ENCODE measurements at regions not wholly inside any gene's neighbourhood (a gene's known extent, or its start where the extent isn't known, plus 50 kb on each side); places are given as distances from the start of the nearest gene placed in this dataset.

DNA sequence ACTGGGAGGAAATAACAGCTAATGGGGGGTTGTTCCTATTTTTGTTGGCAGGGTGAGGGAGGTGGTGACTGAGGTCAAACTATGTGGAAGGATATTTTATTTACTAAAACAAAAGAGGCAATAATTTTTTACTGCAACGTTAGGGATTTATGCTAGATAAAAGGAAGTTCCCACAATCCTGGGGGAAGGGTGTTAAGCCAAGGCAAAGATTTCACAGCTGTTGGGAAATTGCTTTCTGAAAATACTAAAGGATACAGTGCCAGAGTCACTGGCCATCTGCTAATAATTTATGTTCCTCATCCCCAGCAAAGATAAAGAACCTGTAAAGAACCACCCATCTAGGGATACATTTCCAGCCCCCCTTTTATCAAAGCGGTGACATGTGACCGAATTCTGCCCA, 756.0 kb upstream of the RBFOX1 start:
- no peak for DNase-seq (ENCODE audit: low spot score)

DNA sequence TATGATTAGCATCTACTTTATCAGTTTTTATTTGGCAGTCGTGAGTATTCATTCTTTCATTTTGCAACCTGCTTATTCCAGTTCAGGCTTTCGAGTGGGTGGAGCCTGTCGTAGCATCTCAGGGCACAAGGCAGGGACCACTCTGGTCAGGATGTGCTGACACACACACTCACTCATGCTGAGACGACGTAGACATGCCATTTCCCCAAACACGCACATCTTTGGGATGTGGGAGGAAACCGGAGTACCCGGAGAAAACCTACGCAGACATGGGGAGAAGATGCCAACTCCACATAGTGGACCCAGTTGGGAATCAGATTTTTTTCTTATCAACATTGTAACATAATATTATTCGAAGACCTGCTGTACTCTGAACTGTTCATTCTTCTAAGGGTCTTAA, 756.5 kb upstream of the RBFOX1 start:
- DNase-seq (ENCODE audit: low spot score), result no peak

DNA sequence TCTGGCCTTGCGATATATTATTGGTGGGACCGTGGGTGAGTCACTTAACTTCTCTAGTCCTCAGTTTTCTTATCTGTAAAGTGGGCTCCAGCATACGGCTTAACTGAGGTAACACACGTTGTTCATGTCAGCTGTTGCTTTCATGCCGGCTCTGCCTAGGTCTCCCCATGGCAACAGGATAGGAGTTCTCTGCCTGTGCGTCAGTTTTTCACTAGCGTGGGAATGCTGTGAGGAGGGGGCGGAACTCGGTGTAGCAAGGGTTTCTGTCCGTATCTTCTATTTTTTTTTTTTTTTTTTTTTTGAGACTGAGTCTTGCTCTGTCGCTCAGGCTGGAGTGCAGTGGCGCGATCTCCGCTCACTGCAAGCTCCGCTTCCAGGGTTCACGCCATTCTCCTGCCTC, 758.5 kb upstream of the RBFOX1 start:
- no peak for DNase-seq (ENCODE audit: low spot score)

DNA sequence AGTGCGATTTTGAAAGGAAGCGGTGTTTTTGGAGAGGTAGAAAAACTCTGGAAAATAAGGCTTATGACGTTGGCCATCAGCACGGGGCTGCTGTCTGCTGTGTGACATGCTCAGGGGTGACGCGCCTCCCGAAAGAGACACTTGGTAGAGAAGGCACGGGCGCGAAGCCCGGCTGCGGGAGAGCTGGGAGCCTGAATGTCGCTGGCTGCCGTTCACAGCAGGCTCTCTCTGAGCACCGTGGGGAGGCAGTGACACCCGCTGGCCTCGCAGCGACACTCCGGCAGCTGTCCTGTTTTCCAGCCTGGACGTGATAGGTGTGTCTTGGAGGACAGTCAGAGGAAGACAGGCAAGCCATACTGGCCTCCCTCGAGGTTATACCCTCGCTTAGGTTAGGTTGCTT, 759.1 kb upstream of the RBFOX1 start:
- peak; percentile 88 for DNase-seq (ENCODE audit: low spot score)

DNA sequence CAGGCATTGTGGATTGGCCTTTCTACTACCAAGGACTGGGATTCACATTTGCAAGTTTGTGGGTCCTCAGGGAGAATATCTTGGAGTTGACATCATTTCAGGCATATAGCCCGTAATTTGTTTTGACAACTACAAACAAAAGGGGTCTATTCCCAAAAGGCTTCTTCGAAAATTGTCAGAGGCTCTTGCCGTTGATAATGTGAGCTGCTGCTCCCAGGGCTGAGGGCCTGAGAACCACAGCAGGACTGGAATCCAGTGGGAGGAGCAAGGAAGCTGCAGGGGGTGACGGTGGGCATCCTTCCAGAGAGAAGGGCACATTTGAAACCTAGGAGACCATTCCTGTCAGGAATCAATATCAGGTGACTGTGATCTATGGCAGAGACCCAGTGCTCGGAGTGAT, 761.6 kb upstream of the RBFOX1 start:
- DNase-seq (ENCODE audit: low spot score), result no peak

- DNase-seq (ENCODE audit: low spot score), result no peak
Measured at GRCh38 chr16:6570530-6570929, 762.1 kb upstream of the RBFOX1 start.

DNA sequence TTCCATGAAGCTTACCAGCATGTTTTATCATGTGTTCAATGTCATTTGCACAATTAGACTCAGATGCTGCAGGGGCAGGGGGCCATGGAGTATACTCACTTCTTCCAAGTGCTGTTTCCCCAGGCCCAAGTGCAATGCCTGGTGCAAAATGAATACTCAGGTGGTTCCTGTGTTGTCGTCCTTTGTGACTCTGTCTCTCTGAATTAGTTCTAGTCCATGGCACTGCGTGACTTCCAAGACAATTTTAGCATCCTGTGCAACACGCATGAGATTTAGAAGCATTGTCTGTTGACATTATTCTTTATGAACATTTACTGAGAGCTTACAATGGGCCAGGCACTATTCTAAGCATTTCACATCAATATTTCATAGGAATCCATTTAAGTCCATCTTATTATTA, 769.7 kb upstream of the RBFOX1 start:
- DNase-seq (ENCODE audit: low spot score), result no peak

DNA sequence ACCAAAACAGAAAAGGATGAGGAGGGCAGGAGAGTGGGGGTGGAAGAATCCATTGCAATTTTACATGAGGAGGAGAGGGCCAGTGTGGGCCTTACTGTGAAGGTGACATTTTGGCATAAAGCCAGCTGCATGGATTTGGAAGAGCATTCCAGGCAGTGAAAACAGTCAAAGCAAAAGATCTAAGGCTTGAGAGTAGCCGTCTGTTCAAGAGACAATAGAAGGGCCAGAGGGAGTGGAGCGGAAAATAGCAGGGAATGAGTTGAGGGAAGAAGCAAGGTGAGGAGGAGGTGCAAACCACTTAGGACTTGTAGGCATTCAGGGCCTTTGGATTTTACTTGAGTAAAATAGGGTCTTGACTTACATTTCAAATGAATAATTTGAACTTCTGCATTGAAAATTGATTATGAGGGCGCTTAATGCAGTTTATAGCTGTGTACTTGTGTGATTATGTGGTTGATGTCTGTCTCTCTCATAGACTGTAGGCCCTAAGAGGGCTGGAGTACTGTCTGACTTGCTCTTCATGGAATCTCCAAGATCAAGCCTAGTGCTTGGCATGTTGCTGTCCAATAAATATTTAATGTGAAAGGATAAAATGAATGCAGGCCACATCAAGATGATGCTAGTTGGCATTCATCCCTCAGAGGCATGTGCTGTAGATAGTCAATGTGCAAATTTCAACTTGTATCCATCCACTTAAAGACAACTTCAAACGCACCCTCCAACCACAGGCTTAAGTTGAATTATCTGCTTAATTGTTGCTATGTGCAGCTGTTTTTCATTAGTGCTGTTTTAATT, 772.1 kb upstream of the RBFOX1 start:
- DNase-seq (ENCODE audit: low spot score), result no peak

DNA sequence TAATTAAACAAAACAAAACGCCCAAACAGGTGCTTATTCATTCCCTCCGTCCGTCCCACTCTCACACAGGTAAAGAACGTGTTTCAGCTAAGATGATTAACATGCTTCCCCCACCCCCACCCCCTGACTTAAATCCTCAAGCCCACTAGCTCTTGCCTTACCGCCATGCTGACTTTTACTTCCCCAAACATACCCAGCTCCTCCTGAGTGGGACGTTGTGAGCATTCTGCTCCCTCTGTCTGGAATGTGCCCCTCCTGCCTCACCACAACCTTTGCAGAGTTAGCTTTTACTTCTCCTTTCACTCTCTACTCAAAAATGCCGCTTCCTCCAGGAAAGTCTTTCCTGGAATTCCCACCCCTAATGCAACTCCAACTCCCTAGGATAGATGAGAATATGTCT, 774.0 kb upstream of the RBFOX1 start:
- DNase-seq (ENCODE audit: low spot score), result no peak

- DNase-seq (ENCODE audit: low spot score), result no peak
Measured at GRCh38 chr16:6558126-6558525, 774.5 kb upstream of the RBFOX1 start.

DNA sequence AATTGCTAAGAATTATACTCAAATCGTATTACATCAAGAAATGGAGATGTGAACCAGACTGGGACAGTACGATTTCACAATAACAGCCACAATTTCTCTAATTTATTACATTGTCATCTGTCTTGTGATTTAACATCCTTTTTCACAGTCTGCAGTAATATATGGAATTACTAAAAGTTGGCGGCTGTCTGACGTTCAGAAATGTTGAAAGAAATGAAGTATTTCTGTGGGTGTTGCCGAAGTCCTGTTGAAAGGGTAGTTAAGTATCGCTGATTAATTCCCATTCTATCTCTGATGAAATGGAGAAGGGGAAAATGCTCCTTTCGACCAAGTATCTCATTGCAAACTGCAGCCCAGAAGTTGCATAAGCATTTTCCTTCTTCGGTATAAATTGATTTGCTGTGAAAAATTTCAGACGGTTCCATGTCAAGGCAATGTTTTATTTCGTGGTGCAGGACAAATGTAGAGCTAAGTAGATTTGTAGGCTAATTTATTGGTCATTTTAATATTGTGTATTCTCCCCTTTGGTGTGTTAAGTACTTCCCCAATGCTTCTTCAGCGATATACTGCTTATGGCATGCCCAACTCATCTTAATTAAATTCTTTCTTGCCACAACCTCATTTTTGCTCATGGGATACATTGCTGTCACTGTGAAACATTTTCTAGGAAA, 775.2 kb upstream of the RBFOX1 start:
- DNase-seq (ENCODE audit: low spot score), result no peak

- DNase-seq (ENCODE audit: low spot score), result no peak
Measured at GRCh38 chr16:6549415-6549814, 783.2 kb upstream of the RBFOX1 start.

DNA sequence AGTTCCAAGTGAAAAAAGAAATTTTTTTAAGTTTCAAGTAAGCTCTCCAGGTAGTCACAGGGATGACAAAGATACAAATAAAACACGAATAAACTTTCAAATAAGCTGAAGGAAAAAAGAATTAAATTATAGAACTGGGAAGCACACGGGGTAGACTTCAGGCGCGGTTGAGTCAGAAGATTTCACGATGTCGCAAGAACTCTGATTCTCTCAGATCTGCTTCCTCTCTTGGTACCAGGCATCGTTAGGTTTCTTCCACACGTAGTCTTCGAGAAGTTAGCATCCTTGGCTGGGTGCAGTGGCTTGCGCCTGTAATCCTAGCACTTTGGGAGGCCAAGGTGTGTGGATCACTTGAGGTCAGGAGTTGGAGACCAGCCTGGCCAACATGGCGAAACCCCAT, 784.1 kb upstream of the RBFOX1 start:
- no peak for DNase-seq (ENCODE audit: low spot score)

DNA sequence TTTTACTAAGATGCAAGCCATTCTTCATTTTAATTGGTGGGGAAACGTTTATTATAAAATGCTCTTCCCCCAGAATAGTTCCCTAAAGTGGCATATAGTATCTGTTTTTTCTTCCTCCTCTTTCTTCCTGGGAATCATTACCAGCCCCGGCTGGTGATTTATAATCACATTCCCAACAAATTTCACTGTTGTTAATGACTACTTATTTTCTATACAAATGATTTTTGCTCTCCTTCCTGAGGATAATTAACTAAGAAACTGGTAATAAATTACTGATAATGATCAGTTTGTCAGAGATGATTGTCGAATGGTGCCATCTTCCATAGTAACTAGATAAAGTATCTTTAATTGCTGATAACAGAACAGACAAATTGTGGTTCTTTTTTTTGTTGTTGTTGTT, 785.5 kb upstream of the RBFOX1 start:
- no peak for DNase-seq (ENCODE audit: low spot score)

DNA sequence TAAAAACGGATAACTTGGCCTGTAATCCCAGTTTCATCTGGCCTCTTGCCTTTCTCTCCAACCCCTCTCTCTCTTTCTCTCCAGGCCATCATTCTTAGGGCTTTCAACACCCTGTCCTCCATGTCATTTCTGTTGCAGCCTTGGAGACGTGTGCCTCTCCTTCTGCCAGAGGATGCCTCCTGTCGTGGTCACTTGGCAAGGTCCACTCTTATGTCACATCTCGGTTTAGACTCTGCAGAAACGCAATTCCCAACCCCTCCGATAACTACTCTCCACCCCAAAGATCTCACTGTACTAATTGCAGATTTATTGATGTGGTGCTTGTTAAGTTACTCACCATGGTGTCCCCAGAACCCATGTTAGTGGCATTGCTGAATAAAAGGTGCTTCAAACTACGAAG, 787.3 kb upstream of the RBFOX1 start:
- no peak for DNase-seq (ENCODE audit: low spot score)

- no peak for DNase-seq (ENCODE audit: low spot score)
Measured at GRCh38 chr16:6541267-6541666, 791.4 kb upstream of the RBFOX1 start.

DNA sequence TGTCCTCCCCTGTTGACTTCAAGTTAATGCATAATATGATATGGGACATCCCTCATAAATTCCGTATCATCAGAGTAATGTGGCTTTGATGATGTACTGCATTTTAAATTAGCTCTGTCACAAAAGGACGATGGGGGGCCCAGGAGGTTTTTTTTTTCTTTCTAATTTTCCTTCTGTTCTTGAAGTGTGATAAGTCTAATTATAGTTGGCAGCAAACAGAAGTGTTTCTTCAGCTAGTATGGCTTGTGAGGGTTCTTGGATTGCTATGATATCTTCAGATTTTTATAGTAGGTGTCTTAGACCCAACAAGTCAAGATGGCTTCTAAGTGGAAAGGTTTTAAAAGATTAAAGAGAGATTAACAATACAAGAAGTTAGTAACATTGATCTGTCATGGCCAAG, 796.2 kb upstream of the RBFOX1 start:
- DNase-seq (ENCODE audit: low spot score), result no peak

GRCh38 chr16:6531067-6531466, 801.6 kb upstream of the RBFOX1 start:
- DNase-seq (ENCODE audit: low spot score), result no peak

DNA sequence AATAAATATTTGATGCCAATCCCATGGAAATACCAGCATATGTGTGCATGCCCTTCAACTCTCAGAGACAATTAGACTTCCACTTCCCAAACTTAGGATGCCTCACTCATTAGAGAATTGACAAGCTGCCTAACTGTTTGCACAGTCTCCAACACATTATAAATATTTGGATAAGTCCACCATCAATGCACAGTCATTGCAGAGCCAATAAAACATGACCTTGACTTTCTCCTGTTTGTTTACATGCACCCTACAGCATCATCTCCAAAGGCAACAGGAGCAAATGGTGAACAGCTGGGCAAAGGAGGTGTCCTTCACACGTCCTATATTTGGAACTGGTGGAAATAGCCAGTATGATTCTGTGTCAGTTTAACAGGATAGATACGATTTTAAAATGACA, 804.4 kb upstream of the RBFOX1 start:
- DNase-seq (ENCODE audit: low spot score), result no peak

DNA sequence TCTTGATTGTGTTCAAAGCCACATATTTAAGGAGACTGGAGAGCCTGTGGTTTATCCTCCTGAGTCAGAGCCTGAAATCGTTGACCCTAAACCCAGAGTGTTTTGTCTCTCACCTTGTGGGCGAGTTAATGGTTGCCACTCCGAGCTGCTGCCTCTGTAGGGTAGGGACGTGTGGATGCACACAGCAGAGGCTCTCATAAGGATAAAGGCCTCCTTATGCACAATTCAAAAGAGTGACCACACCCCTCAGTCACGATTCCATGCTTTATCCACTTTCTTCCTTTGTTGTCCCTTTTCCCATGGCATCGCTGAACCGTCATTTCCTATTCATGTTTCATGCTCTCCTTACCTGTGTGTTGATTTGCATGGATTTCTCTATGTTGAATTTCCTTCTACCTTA, 805.0 kb upstream of the RBFOX1 start:
- no peak for DNase-seq (ENCODE audit: low spot score)

DNA sequence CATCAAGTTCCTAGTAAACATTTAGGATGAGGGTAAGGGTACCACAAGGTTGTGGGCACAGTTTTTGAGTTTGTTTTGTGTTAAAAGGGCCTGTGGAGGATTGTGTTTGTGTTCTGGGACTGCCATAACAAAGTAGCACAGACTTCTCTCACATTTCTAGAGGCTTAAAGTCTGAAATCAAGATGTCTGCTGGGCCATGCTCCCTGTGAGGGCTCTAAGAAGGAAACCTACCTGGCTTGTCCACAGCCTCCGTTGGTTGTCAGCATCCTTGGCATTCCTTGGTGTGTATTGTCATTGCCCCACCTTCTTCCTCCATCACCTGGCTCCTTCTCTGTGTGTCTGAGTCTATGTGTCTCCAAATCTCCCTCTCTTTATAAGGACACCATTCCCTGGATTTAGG, 808.1 kb upstream of the RBFOX1 start:
- no peak for DNase-seq (ENCODE audit: low spot score)

DNA sequence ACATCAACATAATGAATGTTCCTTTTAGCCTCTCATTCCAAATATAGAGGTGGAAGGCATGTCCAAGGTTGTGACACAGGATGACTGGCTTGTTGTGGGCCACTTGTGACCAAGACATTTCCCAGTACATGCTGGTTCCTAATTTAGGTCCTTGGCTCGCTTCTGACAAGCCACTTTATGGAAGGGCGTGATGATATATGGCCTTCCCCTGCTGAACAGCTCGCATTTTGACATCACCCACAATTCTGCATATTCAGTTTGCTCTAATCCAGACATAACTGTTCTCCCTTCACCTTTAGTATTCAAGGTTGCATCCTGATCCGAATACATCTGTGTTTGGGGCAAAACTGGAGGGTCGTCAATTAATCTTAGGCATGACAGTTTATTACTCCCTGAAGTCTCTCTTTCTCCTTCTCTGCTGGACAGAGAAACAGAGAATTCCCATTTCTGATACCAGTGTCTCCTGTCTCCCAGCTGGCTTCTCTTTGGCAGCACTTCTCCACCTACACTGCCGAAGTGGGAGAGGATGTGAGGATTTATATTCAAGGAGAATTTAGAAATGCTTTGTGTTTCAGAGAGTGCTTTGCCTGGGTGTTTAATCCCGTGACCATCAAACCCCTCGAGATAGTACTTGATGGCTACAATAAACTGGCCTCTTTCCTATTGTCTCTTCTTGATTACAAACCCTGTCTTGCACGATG, 815.5 kb upstream of the RBFOX1 start:
- peak; percentile 12 for DNase-seq (ENCODE audit: low spot score)

GRCh38 chr16:6512512-6512911, 820.1 kb upstream of the RBFOX1 start:
- DNase-seq (ENCODE audit: low spot score), result no peak

Data from Ammon's horn (tissue), 1 donor.